ENCODE measurements at regions not wholly inside any gene's neighbourhood (a gene's known extent, or its start where the extent isn't known, plus 50 kb on each side); places are given as distances from the start of the nearest gene placed in this dataset.

GRCh38 chr4:162791226-162791625, 375.5 kb downstream of the NAF1 start:
- TF ChIP-seq EZH2 (IDR thresholded peaks at IDR 0.05; ENCODE audit: insufficient read depth, poor library complexity, severe bottlenecking) (no peak), EZH2phosphoT487 (IDR thresholded peaks at IDR 0.05; ENCODE audit: insufficient read depth, low read depth) (no peak)
